ENCODE measurements at regions not wholly inside any gene's neighbourhood (a gene's known extent, or its start where the extent isn't known, plus 50 kb on each side); places are given as distances from the start of the nearest gene placed in this dataset.

DNA sequence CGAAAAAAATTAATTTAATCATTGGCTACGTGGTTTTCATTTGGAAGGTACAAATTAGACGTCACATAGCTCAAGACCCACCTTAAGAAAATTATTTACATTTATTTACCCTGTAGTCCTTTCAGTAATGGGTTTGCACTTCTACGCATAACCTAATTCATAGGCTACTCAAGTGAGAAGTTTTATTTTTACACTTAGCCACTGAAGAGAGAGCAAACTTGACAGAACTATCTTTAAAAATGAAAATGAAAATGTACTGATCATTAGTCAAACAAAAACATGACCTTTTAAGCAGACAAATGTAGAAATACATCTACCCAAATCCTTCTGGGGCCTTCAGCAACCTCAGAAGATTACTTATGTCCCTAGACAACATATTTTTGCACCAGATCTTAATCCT lies 269.4 kb upstream of the TTC14 start:
- TF ChIP-seq FOXJ3 (CRISPR knock-in tag; IDR thresholded peaks at IDR 0.05) (no peak), NBN (IDR thresholded peaks at IDR 0.05; ENCODE audit: low read depth) (no peak), ESRRA (IDR thresholded peaks at IDR 0.05; ENCODE audit: borderline replicate concordance, low read depth) (no peak), BRF1 (IDR thresholded peaks at IDR 0.05; ENCODE audit: borderline replicate concordance, extremely low read depth, insufficient read length) (no peak), CEBPB (tag; IDR thresholded peaks at IDR 0.05) (no peak), ZNF384 (IDR thresholded peaks at IDR 0.05; ENCODE audit: low read depth, low read length) (no peak), BRD9 (IDR thresholded peaks at IDR 0.05; ENCODE audit: low read depth, partially characterized antibody) (no peak), GTF2F1 (IDR thresholded peaks at IDR 0.05; ENCODE audit: low read depth, low read length) (no peak), TGIF2 (CRISPR knock-in tag; IDR thresholded peaks at IDR 0.05) (no peak), ZNF3 (CRISPR knock-in tag; IDR thresholded peaks at IDR 0.05) (no peak)
- TF ChIP-seq, protein P1, sequence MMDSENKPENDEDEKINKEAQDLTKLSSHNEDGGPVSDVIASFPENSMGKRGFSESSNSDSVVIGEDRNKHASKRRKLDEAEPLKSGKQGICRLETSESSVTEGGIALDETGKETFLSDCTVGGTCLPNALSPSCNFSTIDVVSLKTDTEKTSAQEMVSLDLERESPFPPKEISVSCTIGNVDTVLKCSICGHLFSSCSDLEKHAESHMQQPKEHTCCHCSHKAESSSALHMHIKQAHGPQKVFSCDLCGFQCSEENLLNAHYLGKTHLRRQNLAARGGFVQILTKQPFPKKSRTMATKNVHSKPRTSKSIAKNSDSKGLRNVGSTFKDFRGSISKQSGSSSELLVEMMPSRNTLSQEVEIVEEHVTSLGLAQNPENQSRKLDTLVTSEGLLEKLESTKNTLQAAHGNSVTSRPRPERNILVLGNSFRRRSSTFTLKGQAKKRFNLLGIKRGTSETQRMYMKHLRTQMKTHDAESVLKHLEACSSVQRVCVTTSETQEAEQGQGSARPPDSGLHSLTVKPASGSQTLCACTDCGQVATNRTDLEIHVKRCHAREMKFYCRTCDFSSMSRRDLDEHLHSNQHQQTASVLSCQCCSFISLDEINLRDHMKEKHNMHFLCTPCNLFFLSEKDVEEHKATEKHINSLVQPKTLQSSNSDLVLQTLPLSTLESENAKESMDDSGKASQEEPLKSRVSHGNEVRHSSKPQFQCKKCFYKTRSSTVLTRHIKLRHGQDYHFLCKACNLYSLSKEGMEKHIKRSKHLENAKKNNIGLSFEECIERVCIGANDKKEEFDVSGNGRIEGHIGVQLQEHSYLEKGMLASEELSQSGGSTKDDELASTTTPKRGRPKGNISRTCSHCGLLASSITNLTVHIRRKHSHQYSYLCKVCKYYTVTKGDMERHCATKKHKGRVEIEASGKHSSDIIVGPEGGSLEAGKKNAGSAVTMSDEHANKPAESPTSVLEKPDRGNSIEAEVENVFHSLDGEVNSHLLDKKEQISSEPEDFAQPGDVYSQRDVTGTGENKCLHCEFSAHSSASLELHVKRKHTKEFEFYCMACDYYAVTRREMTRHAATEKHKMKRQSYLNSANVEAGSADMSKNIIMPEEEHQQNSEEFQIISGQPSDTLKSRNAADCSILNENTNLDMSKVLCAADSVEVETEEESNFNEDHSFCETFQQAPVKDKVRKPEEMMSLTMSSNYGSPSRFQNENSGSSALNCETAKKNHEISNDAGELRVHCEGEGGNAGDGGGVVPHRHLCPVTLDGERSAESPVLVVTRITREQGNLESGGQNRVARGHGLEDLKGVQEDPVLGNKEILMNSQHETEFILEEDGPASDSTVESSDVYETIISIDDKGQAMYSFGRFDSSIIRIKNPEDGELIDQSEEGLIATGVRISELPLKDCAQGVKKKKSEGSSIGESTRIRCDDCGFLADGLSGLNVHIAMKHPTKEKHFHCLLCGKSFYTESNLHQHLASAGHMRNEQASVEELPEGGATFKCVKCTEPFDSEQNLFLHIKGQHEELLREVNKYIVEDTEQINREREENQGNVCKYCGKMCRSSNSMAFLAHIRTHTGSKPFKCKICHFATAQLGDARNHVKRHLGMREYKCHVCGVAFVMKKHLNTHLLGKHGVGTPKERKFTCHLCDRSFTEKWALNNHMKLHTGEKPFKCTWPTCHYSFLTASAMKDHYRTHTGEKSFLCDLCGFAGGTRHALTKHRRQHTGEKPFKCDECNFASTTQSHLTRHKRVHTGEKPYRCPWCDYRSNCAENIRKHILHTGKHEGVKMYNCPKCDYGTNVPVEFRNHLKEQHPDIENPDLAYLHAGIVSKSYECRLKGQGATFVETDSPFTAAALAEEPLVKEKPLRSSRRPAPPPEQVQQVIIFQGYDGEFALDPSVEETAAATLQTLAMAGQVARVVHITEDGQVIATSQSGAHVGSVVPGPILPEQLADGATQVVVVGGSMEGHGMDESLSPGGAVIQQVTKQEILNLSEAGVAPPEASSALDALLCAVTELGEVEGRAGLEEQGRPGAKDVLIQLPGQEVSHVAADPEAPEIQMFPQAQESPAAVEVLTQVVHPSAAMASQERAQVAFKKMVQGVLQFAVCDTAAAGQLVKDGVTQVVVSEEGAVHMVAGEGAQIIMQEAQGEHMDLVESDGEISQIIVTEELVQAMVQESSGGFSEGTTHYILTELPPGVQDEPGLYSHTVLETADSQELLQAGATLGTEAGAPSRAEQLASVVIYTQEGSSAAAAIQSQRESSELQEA (IDR thresholded peaks at IDR 0.05; ENCODE audit: low read depth), result no peak
- TF ChIP-seq, protein P2, sequence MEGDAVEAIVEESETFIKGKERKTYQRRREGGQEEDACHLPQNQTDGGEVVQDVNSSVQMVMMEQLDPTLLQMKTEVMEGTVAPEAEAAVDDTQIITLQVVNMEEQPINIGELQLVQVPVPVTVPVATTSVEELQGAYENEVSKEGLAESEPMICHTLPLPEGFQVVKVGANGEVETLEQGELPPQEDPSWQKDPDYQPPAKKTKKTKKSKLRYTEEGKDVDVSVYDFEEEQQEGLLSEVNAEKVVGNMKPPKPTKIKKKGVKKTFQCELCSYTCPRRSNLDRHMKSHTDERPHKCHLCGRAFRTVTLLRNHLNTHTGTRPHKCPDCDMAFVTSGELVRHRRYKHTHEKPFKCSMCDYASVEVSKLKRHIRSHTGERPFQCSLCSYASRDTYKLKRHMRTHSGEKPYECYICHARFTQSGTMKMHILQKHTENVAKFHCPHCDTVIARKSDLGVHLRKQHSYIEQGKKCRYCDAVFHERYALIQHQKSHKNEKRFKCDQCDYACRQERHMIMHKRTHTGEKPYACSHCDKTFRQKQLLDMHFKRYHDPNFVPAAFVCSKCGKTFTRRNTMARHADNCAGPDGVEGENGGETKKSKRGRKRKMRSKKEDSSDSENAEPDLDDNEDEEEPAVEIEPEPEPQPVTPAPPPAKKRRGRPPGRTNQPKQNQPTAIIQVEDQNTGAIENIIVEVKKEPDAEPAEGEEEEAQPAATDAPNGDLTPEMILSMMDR (IDR thresholded peaks at IDR 0.05 in 2 of 3, conservative IDR thresholded peaks at IDR 0.05 in 1 of 3; ENCODE audit: insufficient read depth in 2 of 3, low read depth in 1 of 3, low read length in 3 of 3), result no peak
- TF ChIP-seq, protein P3, sequence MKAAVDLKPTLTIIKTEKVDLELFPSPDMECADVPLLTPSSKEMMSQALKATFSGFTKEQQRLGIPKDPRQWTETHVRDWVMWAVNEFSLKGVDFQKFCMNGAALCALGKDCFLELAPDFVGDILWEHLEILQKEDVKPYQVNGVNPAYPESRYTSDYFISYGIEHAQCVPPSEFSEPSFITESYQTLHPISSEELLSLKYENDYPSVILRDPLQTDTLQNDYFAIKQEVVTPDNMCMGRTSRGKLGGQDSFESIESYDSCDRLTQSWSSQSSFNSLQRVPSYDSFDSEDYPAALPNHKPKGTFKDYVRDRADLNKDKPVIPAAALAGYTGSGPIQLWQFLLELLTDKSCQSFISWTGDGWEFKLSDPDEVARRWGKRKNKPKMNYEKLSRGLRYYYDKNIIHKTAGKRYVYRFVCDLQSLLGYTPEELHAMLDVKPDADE (conservative IDR thresholded peaks at IDR 0.05; ENCODE audit: control insufficient read depth, low read depth, low read length), result no peak
- TF ChIP-seq, protein P4, sequence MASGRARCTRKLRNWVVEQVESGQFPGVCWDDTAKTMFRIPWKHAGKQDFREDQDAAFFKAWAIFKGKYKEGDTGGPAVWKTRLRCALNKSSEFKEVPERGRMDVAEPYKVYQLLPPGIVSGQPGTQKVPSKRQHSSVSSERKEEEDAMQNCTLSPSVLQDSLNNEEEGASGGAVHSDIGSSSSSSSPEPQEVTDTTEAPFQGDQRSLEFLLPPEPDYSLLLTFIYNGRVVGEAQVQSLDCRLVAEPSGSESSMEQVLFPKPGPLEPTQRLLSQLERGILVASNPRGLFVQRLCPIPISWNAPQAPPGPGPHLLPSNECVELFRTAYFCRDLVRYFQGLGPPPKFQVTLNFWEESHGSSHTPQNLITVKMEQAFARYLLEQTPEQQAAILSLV (tag; IDR thresholded peaks at IDR 0.05), result no peak
